Endodermal cell (in vitro differentiated cells): ENCODE measurements at regions not wholly inside any gene's neighbourhood (a gene's known extent, or its start where the extent isn't known, plus 50 kb on each side); places are given as distances from the start of the nearest gene placed in this dataset.

Experiments
- DNase-seq: peaks from one replicate; pipeline ENCODE4 v3.0.0-alpha.2; 2017
- H3K27ac ChIP-seq: 2 replicates; pipeline ENCODE4 v1.5.1; 2013; ENCODE audit warnings: mild to moderate bottlenecking, low read depth, low read length, moderate library complexity
- H3K27me3 ChIP-seq: 2 replicates; pipeline ENCODE4 v1.6.1; 2013; ENCODE audit warnings: mild to moderate bottlenecking, low read length, moderate library complexity; ENCODE audit not compliant: insufficient read depth, control insufficient read depth, poor library complexity, severe bottlenecking
- H3K36me3 ChIP-seq: 2 replicates; pipeline ENCODE4 v1.7.0; 2013; ENCODE audit warnings: mild to moderate bottlenecking, low read length, moderate library complexity; ENCODE audit not compliant: control insufficient read depth, insufficient read depth
- H3K4me1 ChIP-seq: one replicate; pipeline ENCODE4 v1.7.0; 2013; ENCODE audit warnings: low read length; ENCODE audit not compliant: control insufficient read depth, insufficient read depth
- H3K4me3 ChIP-seq: 2 replicates; pipeline ENCODE4 v1.5.1; 2013; ENCODE audit warnings: mild to moderate bottlenecking, low read length, moderate library complexity
- H3K9ac ChIP-seq: 2 replicates; pipeline ENCODE4 v1.6.1; 2013; ENCODE audit warnings: mild to moderate bottlenecking, low read length, moderate library complexity; ENCODE audit not compliant: poor library complexity, severe bottlenecking; ENCODE audit errors: extremely low read depth
- H3K9me3 ChIP-seq: 2 replicates; pipeline ENCODE4 v1.6.1; 2013; ENCODE audit warnings: mild to moderate bottlenecking, low read length, moderate library complexity; ENCODE audit not compliant: control insufficient read depth
- H3K27ac Mint-ChIP-seq: 2 replicates; pipeline ENCODE4 v1.8.0; 2020; ENCODE audit warnings: mixed read lengths
- H3K27me3 Mint-ChIP-seq: 2 replicates; pipeline ENCODE4 v1.8.0; 2021; ENCODE audit warnings: mild to moderate bottlenecking, mixed read lengths; ENCODE audit not compliant: insufficient read depth
- H3K36me3 Mint-ChIP-seq: 2 replicates; pipeline ENCODE4 v1.8.0; 2020; ENCODE audit warnings: low read depth, mixed read lengths
- H3K4me1 Mint-ChIP-seq: 2 replicates; pipeline ENCODE4 v1.8.0; 2020; ENCODE audit warnings: mixed read lengths
- H3K4me3 Mint-ChIP-seq: 2 replicates; pipeline ENCODE4 v1.8.0; 2020; ENCODE audit warnings: mild to moderate bottlenecking, moderate library complexity, mixed read lengths
- H3K9me3 Mint-ChIP-seq: 2 replicates; pipeline ENCODE4 v1.8.0; 2020; ENCODE audit warnings: mild to moderate bottlenecking, mixed read lengths
- WGBS, 2 experiments: methylation state at CpG; one replicate each; pipeline versions ENCODE4 v1.1.5 to v1.1.7; 2013; ENCODE audit warnings: missing lambda C conversion rate in 2 of 2, mixed read lengths in 1 of 2; ENCODE audit not compliant: insufficient coverage in 1 of 2, insufficient read length in 1 of 2; 5-methylcytosine and 5-hydroxymethylcytosine counted together
- TF ChIP-seq, protein P1 (sequence below): fragments of 200-600 bp; sonication (generic); conservative IDR thresholded peaks from 2 replicates; pipeline ENCODE4 v1.5.0; 2021; ENCODE audit warnings: antibody characterized with exemption, mild to moderate bottlenecking

DNA sequence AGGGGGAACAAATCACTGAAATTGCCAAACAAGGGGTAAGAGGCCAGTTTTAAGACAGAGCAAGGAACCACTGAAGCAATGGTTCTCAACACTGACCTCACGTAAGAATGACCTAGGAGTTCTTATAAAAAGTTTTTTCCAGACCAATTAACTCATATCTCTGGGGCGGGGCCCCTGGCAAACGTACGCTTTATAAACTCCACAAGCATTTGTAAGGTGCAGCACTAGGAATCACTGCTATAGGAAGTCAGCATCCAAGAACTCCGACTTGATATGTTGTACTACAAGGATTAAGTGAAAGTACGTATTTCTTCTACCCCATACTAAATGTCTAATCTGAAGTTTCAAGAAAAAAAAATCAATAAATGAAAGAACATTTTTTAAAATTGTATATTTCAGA lies 269.9 kb downstream of the RCHY1 start:
- 91 to 100% methylated on average over 4 to 5 of the region's 6 CpGs for WGBS, 2 experiments
- Histone ChIP-seq H3K36me3 (no peaks in the 10 kb centered on the region), H3K4me3 (no peak overlapping the region)

DNA sequence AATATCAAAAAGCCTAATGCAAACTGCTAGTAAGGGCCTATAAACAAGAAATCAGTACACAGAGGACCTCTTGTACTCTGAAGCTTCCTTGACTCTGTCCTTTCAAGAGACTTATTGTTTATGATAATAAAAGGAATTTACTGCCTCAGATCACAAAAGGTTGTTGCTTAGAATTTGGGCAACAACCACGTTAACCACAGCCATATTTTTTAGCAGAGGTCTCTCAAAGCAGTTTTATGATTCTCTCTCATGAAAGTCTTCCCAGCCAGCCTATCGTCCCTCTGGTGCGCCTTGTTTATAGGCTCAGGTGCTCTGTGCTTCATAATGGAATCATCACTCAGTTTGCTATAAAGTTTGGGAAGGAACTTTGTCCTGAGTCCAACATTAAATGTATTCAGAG lies 270.6 kb downstream of the RCHY1 start:
- Mint-ChIP-seq H3K4me3 (no peak overlapping the region), H3K27me3 (no peaks in the 10 kb centered on the region), H3K27ac (no peak overlapping the region), H3K36me3 (no peaks in the 10 kb centered on the region), H3K9me3 (peaks cover 9% of the 10 kb centered on the region), H3K4me1 (no peaks in the 10 kb centered on the region)
- no peaks in the 10 kb centered on the region for H3K36me3 ChIP-seq
- H3K4me3 ChIP-seq: no peak overlapping the region
- no peaks in the 10 kb centered on the region for H3K27me3 ChIP-seq
- TF ChIP-seq, protein P1, sequence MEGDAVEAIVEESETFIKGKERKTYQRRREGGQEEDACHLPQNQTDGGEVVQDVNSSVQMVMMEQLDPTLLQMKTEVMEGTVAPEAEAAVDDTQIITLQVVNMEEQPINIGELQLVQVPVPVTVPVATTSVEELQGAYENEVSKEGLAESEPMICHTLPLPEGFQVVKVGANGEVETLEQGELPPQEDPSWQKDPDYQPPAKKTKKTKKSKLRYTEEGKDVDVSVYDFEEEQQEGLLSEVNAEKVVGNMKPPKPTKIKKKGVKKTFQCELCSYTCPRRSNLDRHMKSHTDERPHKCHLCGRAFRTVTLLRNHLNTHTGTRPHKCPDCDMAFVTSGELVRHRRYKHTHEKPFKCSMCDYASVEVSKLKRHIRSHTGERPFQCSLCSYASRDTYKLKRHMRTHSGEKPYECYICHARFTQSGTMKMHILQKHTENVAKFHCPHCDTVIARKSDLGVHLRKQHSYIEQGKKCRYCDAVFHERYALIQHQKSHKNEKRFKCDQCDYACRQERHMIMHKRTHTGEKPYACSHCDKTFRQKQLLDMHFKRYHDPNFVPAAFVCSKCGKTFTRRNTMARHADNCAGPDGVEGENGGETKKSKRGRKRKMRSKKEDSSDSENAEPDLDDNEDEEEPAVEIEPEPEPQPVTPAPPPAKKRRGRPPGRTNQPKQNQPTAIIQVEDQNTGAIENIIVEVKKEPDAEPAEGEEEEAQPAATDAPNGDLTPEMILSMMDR: no peak
- no peak overlapping the region for H3K9ac ChIP-seq
- WGBS, 2 experiments: 67 to 71% methylated on average over 3 of the region's 3 CpGs
- H3K27ac ChIP-seq: no peak overlapping the region
- no peaks in the 10 kb centered on the region for H3K4me1 ChIP-seq
- no peak for DNase-seq
- H3K9me3 ChIP-seq: peaks cover 6% of the 10 kb centered on the region

More for the DNA sequence above, 269.9 kb downstream of the RCHY1 start:
- H3K27ac Mint-ChIP-seq: no peak overlapping the region
- DNase-seq: no peak
- peaks cover 2% of the 10 kb centered on the region for H3K9me3 Mint-ChIP-seq
- Histone ChIP-seq H3K27me3 (no peaks in the 10 kb centered on the region), H3K9me3 (peaks cover under 1% of the 10 kb centered on the region), H3K9ac (no peak overlapping the region), H3K4me1 (no peaks in the 10 kb centered on the region), H3K27ac (no peak overlapping the region)
- H3K4me3 Mint-ChIP-seq: no peak overlapping the region
- TF ChIP-seq, protein P1: no peak
- H3K4me1 Mint-ChIP-seq: no peaks in the 10 kb centered on the region
- H3K27me3 Mint-ChIP-seq: no peaks in the 10 kb centered on the region
- no peaks in the 10 kb centered on the region for H3K36me3 Mint-ChIP-seq

DNA sequence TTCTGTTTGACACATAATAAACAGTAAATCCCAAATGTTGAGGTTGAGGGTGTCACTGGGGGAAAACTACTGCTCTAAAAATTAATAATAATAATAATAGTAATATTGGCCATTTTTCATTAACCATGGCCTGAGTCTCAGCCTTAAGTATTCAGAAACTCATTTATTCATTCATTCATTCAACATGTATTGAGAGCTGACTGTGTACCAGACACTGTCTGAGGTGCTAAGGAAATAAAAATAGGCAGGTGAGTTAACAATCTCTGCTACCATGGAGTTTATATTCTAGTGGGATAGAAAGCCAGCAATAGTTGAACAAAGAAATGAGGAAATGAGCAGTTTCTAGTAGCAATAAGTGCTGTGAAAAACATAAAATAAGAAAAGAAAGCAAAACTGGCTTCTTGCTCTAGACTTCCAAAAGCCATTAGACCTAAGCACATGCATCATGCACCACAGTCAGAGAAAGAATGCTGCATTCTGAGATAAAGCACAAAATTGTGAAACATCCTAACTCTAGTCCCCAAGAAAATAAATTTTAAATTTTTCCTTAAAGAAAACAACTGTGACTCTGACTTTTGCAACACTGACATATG lies 278.7 kb downstream of the RCHY1 start:
- Histone ChIP-seq H3K36me3 (no peaks in the 10 kb centered on the region), H3K4me1 (no peaks in the 10 kb centered on the region), H3K9ac (no peak overlapping the region), H3K27ac (no peak overlapping the region), H3K9me3 (peaks cover 6% of the 10 kb centered on the region), H3K27me3 (no peaks in the 10 kb centered on the region), H3K4me3 (no peak overlapping the region)
- H3K4me3 Mint-ChIP-seq: no peak overlapping the region
- no peak for DNase-seq
- TF ChIP-seq, protein P1: no peak
- H3K4me1 Mint-ChIP-seq: peaks cover 1% of the 10 kb centered on the region
- H3K36me3 Mint-ChIP-seq: no peaks in the 10 kb centered on the region
- H3K9me3 Mint-ChIP-seq: peaks cover 16% of the 10 kb centered on the region
- H3K27ac Mint-ChIP-seq: no peak overlapping the region
- no peaks in the 10 kb centered on the region for H3K27me3 Mint-ChIP-seq
